ENCODE measurements at regions not wholly inside any gene's neighbourhood (a gene's known extent, or its start where the extent isn't known, plus 50 kb on each side); places are given as distances from the start of the nearest gene placed in this dataset.

GRCh38 chr12:72723732-72724131 is 451.6 kb downstream of the TRHDE start:
- no peak overlapping the region for H3K27ac ChIP-seq
- in situ Hi-C loops (cut with HindIII; ENCODE audit: low pct_ligation_motif_present, low sequenced_read_pairs), result no loop called here
- no peak for DNase-seq
- no peaks in the 10 kb centered on the region for H3K36me3 ChIP-seq (replicated peaks)
- no peaks in the 10 kb centered on the region for H3K27me3 ChIP-seq (replicated peaks)
- TF ChIP-seq, protein P1, sequence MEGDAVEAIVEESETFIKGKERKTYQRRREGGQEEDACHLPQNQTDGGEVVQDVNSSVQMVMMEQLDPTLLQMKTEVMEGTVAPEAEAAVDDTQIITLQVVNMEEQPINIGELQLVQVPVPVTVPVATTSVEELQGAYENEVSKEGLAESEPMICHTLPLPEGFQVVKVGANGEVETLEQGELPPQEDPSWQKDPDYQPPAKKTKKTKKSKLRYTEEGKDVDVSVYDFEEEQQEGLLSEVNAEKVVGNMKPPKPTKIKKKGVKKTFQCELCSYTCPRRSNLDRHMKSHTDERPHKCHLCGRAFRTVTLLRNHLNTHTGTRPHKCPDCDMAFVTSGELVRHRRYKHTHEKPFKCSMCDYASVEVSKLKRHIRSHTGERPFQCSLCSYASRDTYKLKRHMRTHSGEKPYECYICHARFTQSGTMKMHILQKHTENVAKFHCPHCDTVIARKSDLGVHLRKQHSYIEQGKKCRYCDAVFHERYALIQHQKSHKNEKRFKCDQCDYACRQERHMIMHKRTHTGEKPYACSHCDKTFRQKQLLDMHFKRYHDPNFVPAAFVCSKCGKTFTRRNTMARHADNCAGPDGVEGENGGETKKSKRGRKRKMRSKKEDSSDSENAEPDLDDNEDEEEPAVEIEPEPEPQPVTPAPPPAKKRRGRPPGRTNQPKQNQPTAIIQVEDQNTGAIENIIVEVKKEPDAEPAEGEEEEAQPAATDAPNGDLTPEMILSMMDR (IDR thresholded peaks at IDR 0.05; ENCODE audit: low read depth, low read length, missing control alignments), result no peak
- no peak overlapping the region for H3K4me3 ChIP-seq (ENCODE audit: low read depth, low read length)

GRCh38 chr12:72729451-72730010 is 457.4 kb downstream of the TRHDE start:
- no peaks in the 10 kb centered on the region for H3K36me3 ChIP-seq (replicated peaks)
- DNase-seq, result no peak
- no peak overlapping the region for H3K4me3 ChIP-seq (ENCODE audit: low read depth, low read length)
- in situ Hi-C loops (cut with HindIII; ENCODE audit: low pct_ligation_motif_present, low sequenced_read_pairs), result no loop called here
- TF ChIP-seq, protein P1 (IDR thresholded peaks at IDR 0.05; ENCODE audit: low read depth, low read length, missing control alignments), result no peak
- H3K27me3 ChIP-seq (replicated peaks), result no peaks in the 10 kb centered on the region
- H3K27ac ChIP-seq, result no peak overlapping the region

DNA sequence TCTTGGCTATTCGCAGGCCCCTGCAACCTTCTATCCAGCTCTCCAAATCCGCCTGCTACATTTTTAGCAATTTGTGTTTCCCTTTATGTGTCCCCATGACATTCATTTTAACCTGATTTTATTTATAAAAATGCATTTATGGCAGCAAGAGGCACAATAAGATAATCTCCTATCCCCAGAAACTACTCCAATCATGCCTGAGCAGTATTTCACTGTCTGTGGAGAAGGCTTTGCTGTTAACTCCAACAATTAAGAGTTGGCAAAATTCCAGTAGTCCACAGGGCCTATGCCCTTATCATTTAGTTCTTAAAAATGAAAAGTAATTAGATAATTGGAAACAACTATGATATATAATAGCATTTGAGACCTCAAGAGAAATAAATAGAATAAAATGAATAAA is 462.4 kb downstream of the TRHDE start:
- TF ChIP-seq, protein P1 (IDR thresholded peaks at IDR 0.05; ENCODE audit: low read depth, low read length, missing control alignments), result no peak
- DNase-seq, result no peak
- in situ Hi-C loops (cut with HindIII; ENCODE audit: low pct_ligation_motif_present, low sequenced_read_pairs), result no loop called here
- H3K36me3 ChIP-seq (replicated peaks), result no peaks in the 10 kb centered on the region
- no peak overlapping the region for H3K4me3 ChIP-seq (ENCODE audit: low read depth, low read length)
- H3K27me3 ChIP-seq (replicated peaks), result no peaks in the 10 kb centered on the region
- H3K27ac ChIP-seq, result no peak overlapping the region

- no peaks in the 10 kb centered on the region for H3K36me3 ChIP-seq (replicated peaks)
- in situ Hi-C loops (cut with HindIII; ENCODE audit: low pct_ligation_motif_present, low sequenced_read_pairs), result no loop called here
- TF ChIP-seq, protein P1 (IDR thresholded peaks at IDR 0.05; ENCODE audit: low read depth, low read length, missing control alignments), result no peak
- H3K27ac ChIP-seq, result no peak overlapping the region
- DNase-seq, result no peak
- no peak overlapping the region for H3K4me3 ChIP-seq (ENCODE audit: low read depth, low read length)
- no peaks in the 10 kb centered on the region for H3K27me3 ChIP-seq (replicated peaks)
These were observed 466.6 kb downstream of the TRHDE start for GRCh38 chr12:72738811-72739210.

- no peak overlapping the region for H3K4me3 ChIP-seq (ENCODE audit: low read depth, low read length)
- no peak for DNase-seq
- no peaks in the 10 kb centered on the region for H3K27me3 ChIP-seq (replicated peaks)
- no peak overlapping the region for H3K27ac ChIP-seq
- TF ChIP-seq, protein P1 (IDR thresholded peaks at IDR 0.05; ENCODE audit: low read depth, low read length, missing control alignments), result no peak
- in situ Hi-C loops (cut with HindIII; ENCODE audit: low pct_ligation_motif_present, low sequenced_read_pairs), result no loop called here
- H3K36me3 ChIP-seq (replicated peaks), result no peaks in the 10 kb centered on the region
These were observed 467.9 kb downstream of the TRHDE start for GRCh38 chr12:72740064-72740463.

DNA sequence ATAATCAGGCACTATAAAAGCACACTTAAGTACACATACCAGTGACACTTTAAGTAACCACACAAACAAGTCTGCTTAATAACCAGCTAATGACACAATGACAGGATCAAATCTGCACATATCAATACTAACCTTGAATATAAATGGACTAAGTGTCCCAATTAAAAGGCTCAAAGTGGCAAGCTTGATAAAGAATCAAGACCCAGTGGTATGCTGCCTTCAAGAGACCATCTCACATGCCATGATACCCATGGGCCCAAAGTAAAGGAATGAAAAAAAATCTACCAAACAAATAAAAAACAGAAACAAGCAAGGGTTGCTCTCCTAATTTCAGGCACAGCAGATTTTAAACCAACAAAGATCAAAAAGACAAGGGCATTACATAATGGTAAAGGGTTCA is 470.4 kb downstream of the TRHDE start:
- TF ChIP-seq, protein P1 (IDR thresholded peaks at IDR 0.05; ENCODE audit: low read depth, low read length, missing control alignments), result no peak
- in situ Hi-C loops (cut with HindIII; ENCODE audit: low pct_ligation_motif_present, low sequenced_read_pairs), result no loop called here
- DNase-seq, result no peak
- Histone ChIP-seq H3K27ac (no peak overlapping the region), H3K27me3 (replicated peaks) (no peaks in the 10 kb centered on the region), H3K36me3 (replicated peaks) (no peaks in the 10 kb centered on the region), H3K4me3 (ENCODE audit: low read depth, low read length) (no peak overlapping the region)

Data from brain microvascular endothelial cell (primary cell).